HepG2 (cell line): ENCODE measurements at regions not wholly inside any gene's neighbourhood (a gene's known extent, or its start where the extent isn't known, plus 50 kb on each side); places are given as distances from the start of the nearest gene placed in this dataset.

Experiments
- ATAC-seq: fragments of 200-7000 bp; cut with Tn5 transposase; 3 replicates; pipeline ENCODE4 v1.9.1; 2020; ENCODE audit warnings: mild to moderate bottlenecking, moderate library complexity
- BruUV-seq: library from RNA; stranded (reverse); fragments of 400-500 nt; replicated peaks from 2 replicates; lab custom pipeline; 2021; lab: Mats Ljungman, UMichigan
- CTCF ChIA-PET: fragments of 300-600 bp; formaldehyde crosslinking; extraction: SDS; loops from one replicate; lab custom pipeline; 2021; ENCODE audit warnings: low total read pairs, inconsistent platforms, low intra/inter-chr PET ratio; lab: Yijun Ruan, JAX
- POLR2A ChIA-PET: fragments of 350-600 bp; sonication (Branson Sonifier 250); formaldehyde crosslinking; loops from one replicate; lab custom pipeline; 2020; ENCODE audit warnings: antibody characterized with exemption, inconsistent platforms; lab: Yijun Ruan, JAX
- DNase-seq: peaks from one replicate; pipeline ENCODE4 v3.0.0-alpha.2; 2015; ENCODE audit warnings: low spot score
- FAIRE-seq: peaks from 3 replicates; lab custom pipeline; 2011; peaks lifted over from hg19 to GRCh38; lab: Jason Lieb, UNC
- H2AFZ ChIP-seq: one replicate; pipeline ENCODE4 v1.6.1; 2011; ENCODE audit warnings: low read length, inconsistent platforms
- H3K27ac ChIP-seq: fragments of 300-600 bp; 3 replicates; pipeline ENCODE4 v1.8.0; 2011; ENCODE audit warnings: mixed run types, mild to moderate bottlenecking, mixed read lengths, low read length, inconsistent platforms; ENCODE audit not compliant: insufficient read depth; ENCODE audit errors: extremely low read length
- H3K27me3 ChIP-seq, 2 experiments: fragments of 200-600 bp in 1 of 2; 2 replicates in 1 of 2; 3 replicates in 1 of 2; pipeline versions ENCODE4 v1.6.0 to v1.8.0; 2011; ENCODE audit warnings: low read length in 2 of 2, mild to moderate bottlenecking in 2 of 2, moderate library complexity in 2 of 2, inconsistent platforms in 1 of 2; ENCODE audit not compliant: insufficient read depth in 2 of 2, control insufficient read depth in 1 of 2
- H3K36me3 ChIP-seq, 2 experiments: fragments of 200-600 bp in 1 of 2; replicated peaks in 1 of 2; 2 replicates in 1 of 2; 3 replicates in 1 of 2; pipeline versions ENCODE4 v1.5.1 to v1.8.0; 2011; ENCODE audit warnings: low read length in 2 of 2, inconsistent platforms in 1 of 2; ENCODE audit not compliant: insufficient read depth in 2 of 2, control insufficient read depth in 1 of 2
- H3K4me1 ChIP-seq: 2 replicates; pipeline ENCODE4 v1.5.1; 2012; ENCODE audit warnings: low read length, inconsistent platforms; ENCODE audit not compliant: insufficient read depth
- H3K4me2 ChIP-seq: 2 replicates; pipeline ENCODE4 v1.6.0; 2011; ENCODE audit warnings: low read depth, low read length, inconsistent platforms
- H3K4me3 ChIP-seq, 3 experiments: fragments of 200-600 bp in 1 of 3; sonication (generic), shearing (Covaris generic) in 1 of 3; replicated peaks in 1 of 3; 2 replicates each; pipeline ENCODE4 v1.5.1; 2011 to 2016; ENCODE audit warnings: low read length in 3 of 3, inconsistent platforms in 2 of 3, low read depth in 2 of 3, mild to moderate bottlenecking in 2 of 3, control low read depth in 1 of 3, mixed read lengths in 1 of 3; ENCODE audit not compliant: insufficient read depth in 1 of 3
- H3K79me2 ChIP-seq: one replicate; pipeline ENCODE4 v1.6.1; 2011; ENCODE audit warnings: low read length, inconsistent platforms; ENCODE audit not compliant: insufficient read depth
- H3K9ac ChIP-seq: 2 replicates; pipeline ENCODE4 v1.6.0; 2011; ENCODE audit warnings: mild to moderate bottlenecking, low read depth, low read length, inconsistent platforms; ENCODE audit not compliant: insufficient read depth
- H3K9me3 ChIP-seq: 2 replicates; pipeline ENCODE4 v1.5.1; 2012; ENCODE audit warnings: mild to moderate bottlenecking, low read length
- H4K20me1 ChIP-seq: 2 replicates; pipeline ENCODE4 v1.6.0; 2011; ENCODE audit warnings: inconsistent platforms, mild to moderate bottlenecking, low read length, moderate library complexity; ENCODE audit not compliant: insufficient read depth
- AGO2 ChIP-seq: fragments of 200-400 bp; formaldehyde crosslinking; optimal IDR thresholded peaks from 2 replicates; pipeline ENCODE3; 2017; ENCODE audit warnings: mild to moderate bottlenecking, low read depth, low read length, moderate library complexity
- ARID2 ChIP-seq: sonication (generic); formaldehyde crosslinking; IDR thresholded peaks from 2 replicates; pipeline ENCODE4 v1.8.1; 2022; ENCODE audit warnings: mild to moderate bottlenecking, missing genetic modification reagents, borderline replicate concordance
- CREB1 ChIP-seq, 2 experiments: fragments of 450-650 bp in 1 of 2; IDR thresholded peaks; 2 replicates each; pipeline ENCODE4 v1.6.1; 2016 to 2017; ENCODE audit warnings: control low read depth in 1 of 2, mild to moderate bottlenecking in 1 of 2, missing compliant biosample characterization in 1 of 2, missing genetic modification characterization in 1 of 2
- SKIL ChIP-seq: sonication (generic); formaldehyde crosslinking; IDR thresholded peaks from 2 replicates; pipeline ENCODE4 v1.8.0; 2022; ENCODE audit warnings: missing genetic modification reagents, mild to moderate bottlenecking, moderate library complexity, borderline replicate concordance
- SNAI1 ChIP-seq: sonication (generic); formaldehyde crosslinking; IDR thresholded peaks from 2 replicates; pipeline ENCODE4 v1.5.0; 2020; ENCODE audit warnings: mild to moderate bottlenecking, missing genetic modification reagents, borderline replicate concordance
- SOX13 ChIP-seq, 3 experiments: fragments of 450-650 bp in 1 of 3; sonication (generic) in 1 of 3; formaldehyde crosslinking in 1 of 3; IDR thresholded peaks in 2 of 3; conservative IDR thresholded peaks in 1 of 3; 2 replicates each; pipeline versions ENCODE4 v1.5.0 to v1.6.1; 2016 to 2020; ENCODE audit warnings: antibody characterized with exemption in 1 of 3, mild to moderate bottlenecking in 1 of 3, missing compliant biosample characterization in 1 of 3, missing genetic modification reagents in 1 of 3, moderate library complexity in 1 of 3
- TBX2 ChIP-seq: sonication (generic); formaldehyde crosslinking; IDR thresholded peaks from 2 replicates; pipeline ENCODE4 v1.5.0; 2020; ENCODE audit warnings: missing genetic modification reagents, mild to moderate bottlenecking, borderline replicate concordance
- U2AF2 ChIP-seq: fragments of 200-400 bp; formaldehyde crosslinking; IDR thresholded peaks from 2 replicates; pipeline ENCODE4 v1.6.1; 2017; ENCODE audit warnings: low read depth, mild to moderate bottlenecking, low read length
- ZMAT3 ChIP-seq: sonication (generic); formaldehyde crosslinking; conservative IDR thresholded peaks from 2 replicates; pipeline ENCODE4 v1.7.0; 2021; ENCODE audit warnings: missing genetic modification reagents
- ZNF12 ChIP-seq: sonication (generic); formaldehyde crosslinking; IDR thresholded peaks from 2 replicates; pipeline ENCODE4 v1.5.0; 2020; ENCODE audit warnings: missing genetic modification reagents
- ZNF337 ChIP-seq: sonication (generic); formaldehyde crosslinking; IDR thresholded peaks from 2 replicates; pipeline ENCODE4 v1.5.1; 2020; ENCODE audit warnings: missing genetic modification reagents, low read depth, mild to moderate bottlenecking, borderline replicate concordance
- ZNF589 ChIP-seq: sonication (generic); formaldehyde crosslinking; conservative IDR thresholded peaks from 2 replicates; pipeline ENCODE4 v1.8.0; 2022; ENCODE audit warnings: mild to moderate bottlenecking, moderate library complexity, missing genetic modification reagents
- ZNF766 ChIP-seq: sonication (generic); formaldehyde crosslinking; IDR thresholded peaks from 2 replicates; pipeline ENCODE4 v1.5.0; 2020; ENCODE audit warnings: missing genetic modification reagents, borderline replicate concordance
- ZSCAN9 ChIP-seq: IDR thresholded peaks from 2 replicates; pipeline ENCODE4 v1.6.1; 2016; ENCODE audit warnings: borderline replicate concordance
- WGBS: methylation state at CpG from one replicate; pipeline ENCODE4 v1.1.6; 2017; ENCODE audit warnings: low lambda C conversion rate; 5-methylcytosine and 5-hydroxymethylcytosine counted together
- in situ Hi-C: cut with HindIII; loops from 2 replicates; pipeline ENCODE4 v1.10.0; 2017; ENCODE audit warnings: low pct_unique_long_range_greater_than_20kb; ENCODE audit not compliant: extremely low pct_ligation_motif_present
- intact Hi-C: fragments of 100-400 bp; cut with micrococcal nuclease; formaldehyde crosslinking; loops from one replicate; pipeline ENCODE4 v1.10.0; 2022; ENCODE audit not compliant: unreplicated experiment
- TF ChIP-seq, protein P1 (sequence below): sonication (generic); formaldehyde crosslinking; conservative IDR thresholded peaks from 2 replicates; pipeline ENCODE4 v1.4.0; 2020; ENCODE audit warnings: missing genetic modification reagents
- TF ChIP-seq, protein P2 (sequence below): sonication (generic); formaldehyde crosslinking; IDR thresholded peaks from 2 replicates; pipeline ENCODE4 v1.4.0; 2020; ENCODE audit warnings: missing genetic modification reagents

GRCh38 chr5:127206320-127207113 lies 84.1 kb upstream of the MEGF10 start:
- Histone ChIP-seq H2AFZ (no peak overlapping the region), H3K4me1 (no peaks in the 10 kb centered on the region; the same call in 1 of the 2 replicates), H3K9ac (no peak overlapping the region), H3K79me2 (no peaks in the 10 kb centered on the region), H3K27me3 (no peaks in the 10 kb centered on the region), H3K27ac (no peak overlapping the region), H3K4me2 (no peak overlapping the region), H3K4me3 (no peak overlapping the region), H4K20me1 (no peaks in the 10 kb centered on the region), H3K9me3 (no peaks in the 10 kb centered on the region), H3K36me3 (no peaks in the 10 kb centered on the region)
- FAIRE-seq (no peak), DNase-seq (peak; percentile 71), ATAC-seq (peak; percentile 74)
- 7% methylated on average over 3 of the region's 4 CpGs for WGBS
- CTCF ChIA-PET = no interaction called here
- BruUV-seq = no TSS peak
- intact Hi-C loops = no loop called here
- in situ Hi-C loops = no loop called here
- POLR2A ChIA-PET = no interaction called here
- TF ChIP-seq ARID2 = no peak
- TF ChIP-seq ZSCAN9 = no peak
- TF ChIP-seq U2AF2 = no peak
- TF ChIP-seq SNAI1 (CRISPR knock-in tag) = no peak
- TF ChIP-seq, protein P1, sequence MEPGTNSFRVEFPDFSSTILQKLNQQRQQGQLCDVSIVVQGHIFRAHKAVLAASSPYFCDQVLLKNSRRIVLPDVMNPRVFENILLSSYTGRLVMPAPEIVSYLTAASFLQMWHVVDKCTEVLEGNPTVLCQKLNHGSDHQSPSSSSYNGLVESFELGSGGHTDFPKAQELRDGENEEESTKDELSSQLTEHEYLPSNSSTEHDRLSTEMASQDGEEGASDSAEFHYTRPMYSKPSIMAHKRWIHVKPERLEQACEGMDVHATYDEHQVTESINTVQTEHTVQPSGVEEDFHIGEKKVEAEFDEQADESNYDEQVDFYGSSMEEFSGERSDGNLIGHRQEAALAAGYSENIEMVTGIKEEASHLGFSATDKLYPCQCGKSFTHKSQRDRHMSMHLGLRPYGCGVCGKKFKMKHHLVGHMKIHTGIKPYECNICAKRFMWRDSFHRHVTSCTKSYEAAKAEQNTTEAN = no peak
- no peak for TF ChIP-seq ZNF12
- no peak for TF ChIP-seq ZNF766 (CRISPR knock-in tag)
- no peak for TF ChIP-seq CREB1 (IDR thresholded peaks at IDR 0.05)
- TF ChIP-seq CREB1 (CRISPR knock-in tag; IDR thresholded peaks at IDR 0.05) = 0 out of 2 replicates have a peak, but pooled peaks have one; percentile 25
- TF ChIP-seq AGO2 = no peak
- TF ChIP-seq ZNF337 (CRISPR knock-in tag) = no peak
- no peak for TF ChIP-seq SKIL (CRISPR knock-in tag)
- TF ChIP-seq TBX2 (CRISPR knock-in tag) = no peak
- no peak for TF ChIP-seq ZNF589
- TF ChIP-seq, protein P2, sequence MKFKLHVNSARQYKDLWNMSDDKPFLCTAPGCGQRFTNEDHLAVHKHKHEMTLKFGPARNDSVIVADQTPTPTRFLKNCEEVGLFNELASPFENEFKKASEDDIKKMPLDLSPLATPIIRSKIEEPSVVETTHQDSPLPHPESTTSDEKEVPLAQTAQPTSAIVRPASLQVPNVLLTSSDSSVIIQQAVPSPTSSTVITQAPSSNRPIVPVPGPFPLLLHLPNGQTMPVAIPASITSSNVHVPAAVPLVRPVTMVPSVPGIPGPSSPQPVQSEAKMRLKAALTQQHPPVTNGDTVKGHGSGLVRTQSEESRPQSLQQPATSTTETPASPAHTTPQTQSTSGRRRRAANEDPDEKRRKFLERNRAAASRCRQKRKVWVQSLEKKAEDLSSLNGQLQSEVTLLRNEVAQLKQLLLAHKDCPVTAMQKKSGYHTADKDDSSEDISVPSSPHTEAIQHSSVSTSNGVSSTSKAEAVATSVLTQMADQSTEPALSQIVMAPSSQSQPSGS (CRISPR knock-in tag) = no peak
- no peak for TF ChIP-seq ZMAT3
- no peak for TF ChIP-seq SOX13 (IDR thresholded peaks at IDR 0.05)
- TF ChIP-seq SOX13 (CRISPR knock-in tag; conservative IDR thresholded peaks at IDR 0.05 in 1 of 2, IDR thresholded peaks at IDR 0.05 in 1 of 2) = peak in 1 of 2 experiments; percentile 64; a peak in 2 of 4 replicates
